Inflammatory macrophage treated with lipopolysaccharide for 1 hour (primary cell): ENCODE measurements at regions not wholly inside any gene's neighbourhood (a gene's known extent, or its start where the extent isn't known, plus 50 kb on each side); places are given as distances from the start of the nearest gene placed in this dataset.
"Not testable (repeated sequence)": the region's sequence is repeated elsewhere in the genome, so short reads cannot be mapped to it uniquely, and the experiment has no call there.

Experiments
- DNase-seq, 2 donors: peaks; one replicate each; pipeline ENCODE4 v3.0.0-alpha.2; 2020 to 2022

DNA sequence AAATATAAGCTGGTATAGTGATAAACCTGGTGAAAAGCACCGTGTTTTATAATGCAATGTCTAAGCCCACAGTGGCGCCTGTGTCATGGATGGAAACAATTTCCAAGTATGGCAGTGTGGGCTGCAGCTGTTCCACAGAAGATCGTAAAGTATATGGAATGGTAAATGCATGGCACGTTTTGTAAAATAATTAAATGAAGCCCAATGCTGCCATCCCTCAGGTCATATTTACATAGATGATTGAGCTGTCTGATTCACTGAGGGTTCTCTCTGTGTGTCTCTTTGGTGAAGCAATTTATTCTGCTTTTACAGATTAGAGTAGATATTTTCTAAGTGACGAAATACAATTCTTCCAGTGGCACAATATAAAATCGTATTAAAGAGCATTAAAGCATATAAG is 164.8 kb downstream of the ASMT start:
- no peak for DNase-seq

DNA sequence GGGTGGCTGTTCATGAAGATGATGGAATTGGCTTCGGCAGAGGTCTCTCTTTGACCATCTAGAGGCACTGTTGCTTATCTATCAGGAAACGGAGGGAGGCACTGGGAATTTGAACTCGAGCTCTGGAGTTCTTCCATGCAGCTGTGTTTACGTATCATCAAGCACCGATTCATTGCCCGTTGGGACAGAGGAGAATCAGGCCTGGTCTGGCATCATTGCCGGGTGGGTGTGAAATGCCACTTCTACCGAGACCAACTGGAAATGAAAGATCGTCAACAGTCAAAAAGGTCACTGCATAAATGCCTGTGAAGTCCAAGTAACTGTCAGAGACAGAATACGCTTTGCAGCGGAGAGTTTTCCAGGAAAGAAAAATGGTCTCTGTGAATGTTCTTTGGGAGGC is 166.9 kb downstream of the ASMT start:
- DNase-seq = no peak

DNA sequence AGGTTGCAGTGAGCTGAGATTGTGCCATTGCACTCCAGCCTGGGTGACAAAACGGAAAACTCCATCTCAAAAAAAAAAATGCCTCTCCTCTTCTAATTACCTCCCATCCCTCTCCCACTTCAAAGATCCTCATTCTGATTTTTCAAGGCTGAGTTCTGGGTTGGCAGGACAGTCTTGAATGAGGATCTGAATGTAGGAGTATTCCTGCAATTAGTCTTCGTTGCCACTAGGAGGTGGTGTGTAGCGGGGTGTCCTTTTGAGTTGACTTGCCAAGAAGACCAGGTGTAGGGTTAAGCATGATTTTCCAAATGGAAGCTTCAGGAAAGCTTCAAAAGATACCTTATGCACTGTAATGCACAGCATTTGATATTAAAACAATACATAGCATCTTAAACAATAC is 169.9 kb downstream of the ASMT start:
- no peak for DNase-seq

DNA sequence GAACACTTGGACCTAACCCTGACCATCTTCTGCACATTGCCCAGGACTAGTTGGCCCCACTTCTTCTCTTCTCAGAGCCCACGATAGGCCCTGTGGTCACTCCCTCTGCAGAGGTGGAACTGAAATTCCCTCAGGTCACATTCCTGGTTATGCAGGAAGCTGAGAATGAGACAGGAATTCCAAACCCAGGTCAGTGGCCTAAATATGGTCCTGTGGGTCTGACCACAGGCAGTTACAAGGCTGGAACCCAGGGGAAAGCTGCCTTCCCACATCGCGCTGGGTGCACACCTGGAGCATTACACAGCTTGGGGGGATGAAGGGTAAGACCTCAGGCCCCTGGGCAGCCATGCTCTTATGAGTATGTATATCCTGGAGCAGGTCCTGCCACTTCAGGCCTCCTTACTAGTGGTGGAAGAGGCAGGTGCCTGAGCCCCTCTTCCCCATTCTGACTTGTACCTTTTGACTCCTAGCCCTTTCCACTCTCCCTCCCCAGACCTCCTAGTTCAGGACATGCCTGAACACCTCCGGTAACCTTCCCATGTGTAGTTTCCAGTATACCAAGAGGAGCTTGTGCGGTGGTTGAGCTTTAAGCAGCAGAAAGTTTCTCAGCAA is 173.5 kb downstream of the ASMT start:
- DNase-seq = no peak

DNA sequence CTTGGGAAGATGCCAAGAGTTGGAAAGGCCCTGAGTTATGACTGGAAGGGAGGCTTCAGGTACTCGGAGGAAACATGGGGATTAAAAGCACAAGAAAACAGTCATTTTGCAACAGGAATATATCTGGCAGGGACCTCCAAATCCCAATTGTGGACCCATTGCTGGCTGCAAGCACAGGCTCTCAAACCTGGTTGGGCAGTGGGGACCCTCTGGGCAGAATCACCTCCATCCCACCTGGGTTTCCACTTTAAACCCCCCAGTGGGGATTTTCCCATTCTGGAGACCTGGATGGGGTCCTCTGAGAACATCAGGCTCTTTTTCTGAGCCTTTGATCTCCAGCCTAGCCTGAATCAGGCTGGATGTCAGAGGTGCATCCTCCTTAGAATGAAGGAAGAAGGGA is 177.8 kb downstream of the ASMT start:
- DNase-seq = no peak

DNA sequence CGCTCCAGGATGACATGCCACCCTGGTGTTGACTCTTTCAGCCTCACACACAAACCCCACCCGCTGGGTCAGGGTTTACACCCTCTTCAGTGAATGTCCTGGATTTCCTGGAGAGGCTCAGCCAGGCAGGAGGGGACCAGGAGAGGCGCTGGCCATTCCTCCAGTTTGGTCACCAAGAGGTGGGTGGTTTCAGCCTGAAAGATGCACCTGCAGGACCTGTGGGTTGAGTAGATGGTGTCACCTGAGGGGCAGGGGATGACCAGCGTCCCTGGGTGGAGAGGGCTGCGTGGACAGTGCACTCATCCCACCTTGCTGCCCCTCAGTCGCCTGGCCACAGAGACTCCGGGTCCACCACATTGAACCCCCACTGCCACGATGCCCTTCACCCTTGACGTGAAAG is 179.7 kb downstream of the ASMT start:
- no peak for DNase-seq

DNA sequence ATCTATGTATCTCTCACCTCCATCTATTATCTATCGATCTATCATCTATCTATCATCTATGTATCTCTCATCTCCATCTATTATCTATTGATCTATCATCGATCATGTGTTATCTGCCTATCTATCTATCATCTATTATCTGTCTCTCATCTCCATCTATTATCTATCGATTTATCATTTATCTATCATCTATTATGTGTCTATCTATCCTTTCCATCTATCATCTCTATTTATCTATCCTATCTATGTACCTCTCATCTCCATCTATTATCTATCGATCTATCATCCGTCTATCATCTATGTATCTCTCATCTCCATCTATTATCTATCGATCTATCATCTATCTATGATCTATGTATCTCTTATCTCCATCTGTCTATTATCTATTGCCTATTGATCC is 188.1 kb downstream of the ASMT start:
- no peak for DNase-seq

DNA sequence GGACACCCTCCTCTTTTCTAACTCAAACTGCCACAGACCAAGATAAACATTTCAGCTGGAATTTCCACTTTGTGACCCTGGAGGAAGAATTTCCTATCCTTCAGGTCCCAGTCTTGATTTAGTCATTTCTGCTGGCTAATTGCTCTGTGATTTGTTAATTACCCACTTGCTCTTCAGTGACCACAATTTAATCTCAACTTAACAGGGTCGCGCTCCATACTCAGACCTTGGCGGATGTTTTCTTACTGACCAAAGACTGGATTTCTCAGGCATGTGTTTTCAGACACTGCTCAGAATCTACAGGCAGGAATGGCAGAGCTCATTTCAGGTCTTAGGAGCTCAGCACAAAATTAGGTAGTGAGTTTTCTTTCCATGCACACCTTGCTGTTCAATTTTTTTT is 188.9 kb downstream of the ASMT start:
- DNase-seq = no peak

DNA sequence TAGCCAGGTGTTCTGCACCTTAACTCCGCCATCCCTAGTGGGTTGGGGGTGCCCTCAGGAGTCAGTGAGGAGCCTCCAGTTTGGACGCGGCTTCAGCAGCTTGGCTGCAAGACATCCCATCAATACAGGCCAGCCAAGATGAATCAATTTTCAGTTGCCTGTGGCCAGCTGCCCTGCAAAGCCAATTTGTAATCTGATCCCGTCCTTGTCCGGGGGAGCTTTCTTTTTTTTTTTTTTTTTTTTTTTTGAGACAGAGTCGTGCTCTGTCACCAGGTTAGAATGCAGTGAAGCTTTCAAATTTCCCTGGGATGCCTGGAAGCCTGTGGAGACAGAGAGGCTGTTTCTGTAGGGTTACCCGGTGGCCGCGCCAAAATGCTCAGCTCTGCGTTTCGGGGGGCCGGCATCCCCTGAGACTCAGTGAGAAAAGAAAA is 192.5 kb downstream of the ASMT start:
- DNase-seq = no peak

DNA sequence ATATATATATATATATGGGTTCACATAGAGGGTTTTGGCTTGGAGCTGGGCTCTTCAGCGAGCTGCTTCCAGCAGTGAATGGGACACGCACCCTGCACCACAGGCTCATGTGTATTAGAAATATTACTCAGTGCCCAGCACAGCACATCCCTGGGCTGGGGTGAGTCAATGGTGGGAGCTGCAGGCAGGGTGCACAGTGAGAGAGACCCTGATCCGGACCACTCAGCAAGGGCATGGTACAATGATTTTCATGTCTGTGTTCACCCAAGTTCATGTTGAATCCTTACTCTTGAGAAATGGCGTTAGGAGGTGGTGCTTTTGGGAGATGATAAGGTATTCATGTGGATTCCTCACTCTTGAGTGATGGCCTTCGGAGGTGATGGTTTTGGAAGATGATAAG is 194.7 kb downstream of the ASMT start:
- no peak for DNase-seq

DNA sequence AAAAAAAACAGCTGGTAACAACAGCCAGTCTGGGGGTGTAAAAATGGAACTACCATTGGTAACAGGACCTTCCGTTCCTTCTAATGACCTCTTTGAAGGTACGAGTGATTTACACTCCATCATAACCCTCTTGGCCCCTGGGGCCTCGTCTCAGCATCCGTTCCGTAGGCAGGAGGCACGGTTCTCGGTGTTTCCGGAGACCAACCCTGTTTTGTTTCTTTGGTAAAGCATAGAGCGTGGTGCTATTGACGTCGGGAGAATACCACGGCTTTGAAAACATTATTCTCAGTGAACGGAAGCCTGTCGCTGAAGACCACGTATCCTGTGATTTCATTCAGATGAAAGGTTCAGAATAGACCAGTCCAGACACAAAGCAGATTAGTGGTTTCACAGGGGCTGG is 198.9 kb downstream of the ASMT start:
- DNase-seq = no peak

DNA sequence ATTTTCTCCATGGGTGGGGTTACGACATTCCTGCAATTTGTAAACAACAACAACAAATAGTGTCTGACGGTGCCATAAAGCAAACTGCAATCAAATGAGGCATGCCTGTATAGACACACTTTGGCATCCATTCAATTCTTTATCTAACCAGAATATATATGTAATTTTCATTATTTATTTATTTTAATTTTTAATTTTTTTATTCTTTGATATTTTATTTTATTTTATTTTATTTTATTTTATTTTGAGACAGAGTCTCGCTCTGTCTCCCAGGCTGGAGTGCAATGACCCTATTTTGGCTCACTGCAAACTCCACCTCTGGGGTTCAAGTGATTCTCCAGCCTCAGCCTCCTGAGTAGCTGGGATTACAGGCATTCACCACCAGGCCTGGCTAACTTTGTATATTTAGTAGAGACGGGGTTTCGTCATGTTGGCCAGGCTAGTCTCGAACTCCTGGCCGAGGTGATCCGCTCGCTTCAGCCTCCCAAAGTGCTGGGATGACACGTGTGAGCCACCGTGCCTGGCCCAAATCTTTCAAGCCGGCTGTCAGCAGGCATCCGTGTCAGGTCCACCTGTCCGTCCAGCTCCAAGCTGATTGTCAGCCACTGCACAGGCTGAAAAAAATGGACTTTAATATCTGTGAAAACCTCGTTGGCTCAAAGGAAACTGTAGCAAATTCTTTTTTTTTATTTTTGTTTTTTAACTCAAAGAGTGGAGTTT is 200.8 kb downstream of the ASMT start:
- no peak for DNase-seq

DNA sequence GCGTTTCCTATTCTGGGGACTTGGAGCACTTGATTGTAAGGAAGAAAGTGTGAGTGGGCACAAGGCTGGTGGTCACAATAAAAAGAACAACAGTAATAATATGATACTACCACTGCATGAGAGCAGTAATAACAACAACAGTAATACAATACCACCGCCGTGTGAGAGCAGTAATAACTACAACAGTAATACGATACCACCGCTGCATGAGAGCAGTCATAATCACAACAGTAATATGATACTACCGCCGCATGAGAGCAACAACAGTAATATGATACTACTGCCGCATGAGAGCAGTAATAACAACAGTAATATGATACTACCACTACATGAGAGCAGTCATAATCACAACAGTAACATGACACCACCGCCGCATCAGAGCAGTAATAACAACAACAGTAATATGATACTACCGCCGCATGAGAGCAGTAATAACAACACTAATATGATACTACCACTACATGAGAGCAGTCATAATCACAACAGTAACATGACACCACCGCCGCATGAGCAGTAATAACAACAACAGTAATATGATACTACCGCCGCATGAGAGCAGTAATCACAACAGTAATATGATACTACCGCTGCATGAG is 201.6 kb downstream of the ASMT start:
- not testable (repeated sequence) for DNase-seq

DNA sequence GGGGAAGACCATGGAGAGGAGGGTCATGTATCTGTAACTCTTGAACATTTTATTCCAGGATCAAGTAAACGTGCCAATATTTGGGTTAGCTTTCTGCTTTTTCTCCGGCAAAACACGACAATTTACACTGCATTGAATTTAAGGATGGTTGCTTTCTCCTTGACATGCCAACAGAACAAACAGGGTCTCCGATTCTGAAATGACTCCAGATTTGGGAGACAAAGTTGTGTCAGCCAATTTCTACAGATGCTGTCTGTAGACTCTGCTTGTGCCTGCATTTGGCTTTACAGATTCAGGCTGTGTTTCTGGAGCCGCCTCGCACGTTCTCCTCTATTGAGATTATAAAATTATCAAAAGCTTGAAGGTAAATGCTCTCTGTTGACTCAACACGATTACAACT is 207.0 kb downstream of the ASMT start:
- no peak for DNase-seq

DNA sequence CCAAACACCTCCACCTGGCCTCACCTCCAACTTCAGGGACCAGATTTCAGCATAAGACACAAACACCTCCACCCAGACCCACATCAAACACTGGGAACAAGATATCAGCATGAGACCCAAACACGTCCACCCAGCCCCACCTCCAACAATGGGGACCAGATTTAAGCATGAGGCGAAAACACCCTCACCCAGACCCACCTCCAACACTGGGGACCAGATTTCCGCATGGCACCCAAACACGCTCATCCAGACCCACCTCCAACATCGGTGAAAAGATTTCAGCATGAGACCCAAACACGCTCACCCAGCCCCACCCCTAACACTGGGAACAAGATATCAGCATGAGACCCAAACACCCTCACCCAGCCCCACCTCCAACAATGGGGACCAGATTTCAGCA is 210.0 kb downstream of the ASMT start:
- DNase-seq = no peak

DNA sequence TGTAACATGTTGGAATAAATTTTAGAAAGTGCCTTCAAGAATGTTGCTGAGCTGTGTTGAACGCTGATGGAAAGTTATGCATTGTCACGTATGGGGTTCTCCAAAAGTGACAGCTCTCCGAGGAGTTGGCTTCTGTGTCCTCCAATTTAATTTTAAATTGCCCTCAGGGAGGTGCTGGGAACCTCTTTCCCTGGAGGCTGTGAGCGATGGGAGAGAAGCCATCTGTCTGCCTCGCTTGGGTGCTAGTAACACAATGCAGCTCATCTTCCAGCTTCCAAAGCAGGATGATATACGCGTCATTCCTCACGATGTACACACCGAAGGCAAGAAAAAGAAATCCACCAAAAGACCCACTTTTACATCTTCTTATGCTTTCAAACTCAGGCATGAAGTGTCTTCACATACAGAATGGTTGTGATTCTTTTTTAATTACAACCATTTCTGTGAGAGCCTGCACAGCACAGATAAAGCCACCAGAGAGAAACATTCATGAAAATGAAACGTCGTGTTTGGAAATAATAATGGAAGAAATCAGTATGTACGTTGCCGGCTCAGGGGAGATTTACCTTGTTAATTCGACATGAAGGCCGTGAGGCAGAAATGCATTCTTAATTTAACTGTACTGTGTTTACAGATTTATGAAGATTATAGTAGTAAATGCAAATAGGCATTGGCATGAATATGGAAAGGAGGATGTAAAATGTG is 218.9 kb downstream of the ASMT start:
- DNase-seq = no peak

DNA sequence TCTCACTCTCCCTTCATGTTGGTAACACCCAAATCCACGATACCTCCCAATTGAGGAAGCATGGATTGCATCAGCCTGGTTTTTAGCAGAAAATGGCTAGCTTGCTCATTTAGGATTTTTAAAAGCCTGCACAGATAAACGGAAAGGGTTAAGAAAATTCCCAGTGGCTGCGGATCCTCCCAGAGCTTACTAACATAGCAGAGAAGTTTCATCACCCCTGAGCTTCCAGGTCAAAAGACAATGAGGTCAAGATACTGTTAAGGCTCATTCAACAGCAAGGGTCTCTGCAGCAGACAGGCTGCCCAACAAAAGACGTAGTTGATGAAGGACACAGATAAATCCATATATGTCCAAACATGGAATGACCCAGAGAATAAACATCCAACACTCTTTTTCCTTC is 220.2 kb downstream of the ASMT start:
- DNase-seq = no peak

DNA sequence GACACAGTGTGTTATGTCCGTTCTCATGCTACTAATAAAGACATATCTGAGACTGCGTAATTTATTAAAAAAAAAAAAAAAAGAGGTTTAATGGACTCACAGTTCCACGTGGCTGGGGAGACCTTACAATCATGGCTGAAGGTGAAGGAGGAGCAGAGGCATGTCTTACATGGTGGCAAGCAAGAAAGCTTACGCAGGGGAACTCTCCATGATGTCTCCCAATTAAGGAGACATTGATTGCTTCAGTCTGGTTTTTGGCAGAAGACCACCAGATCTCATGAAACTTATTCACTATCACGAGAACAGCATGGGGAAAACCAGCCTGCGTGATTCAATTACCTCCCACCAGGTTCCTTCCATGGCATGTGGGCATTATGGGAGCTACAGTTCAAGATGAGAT is 221.8 kb downstream of the ASMT start:
- no peak for DNase-seq

DNA sequence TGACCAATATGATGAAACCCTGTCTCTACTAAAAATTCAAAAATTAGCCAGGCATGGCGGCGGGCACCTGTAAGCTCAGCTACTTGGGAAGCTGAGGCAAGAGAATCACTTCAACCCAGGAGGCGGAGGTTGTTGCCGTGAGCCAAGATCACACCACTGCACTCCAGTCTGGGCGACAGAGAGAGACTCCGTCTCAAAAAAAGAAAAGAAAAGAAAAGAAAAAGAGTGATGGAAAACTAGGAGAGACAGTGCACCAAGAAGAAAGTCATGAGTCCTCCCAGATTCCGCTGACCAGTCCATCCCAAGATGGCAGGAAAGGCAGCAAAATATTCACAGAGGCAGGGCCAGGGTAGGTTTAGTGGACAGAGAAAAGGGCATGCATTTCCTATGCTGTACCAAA is 226.9 kb downstream of the ASMT start:
- DNase-seq = no peak

DNA sequence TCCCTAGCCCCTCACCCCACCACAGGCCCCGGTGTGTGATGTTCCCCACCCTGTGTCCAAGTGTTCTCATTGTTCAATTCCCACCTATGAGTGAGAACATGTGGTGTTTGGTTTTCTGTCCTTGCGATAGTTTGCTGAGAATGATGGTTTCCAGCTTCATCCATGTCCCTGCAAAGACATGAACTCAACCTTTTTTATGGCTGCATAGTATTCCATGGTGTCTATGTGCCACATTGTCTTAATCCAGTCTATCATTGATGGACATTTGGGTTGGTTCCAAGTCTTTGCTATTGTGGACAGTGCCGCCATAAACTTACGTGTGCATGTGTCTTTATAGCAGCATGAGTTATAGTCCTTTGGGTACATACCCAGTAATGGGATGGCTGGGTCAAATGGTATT is 232.1 kb downstream of the ASMT start:
- DNase-seq = not testable (repeated sequence)

DNA sequence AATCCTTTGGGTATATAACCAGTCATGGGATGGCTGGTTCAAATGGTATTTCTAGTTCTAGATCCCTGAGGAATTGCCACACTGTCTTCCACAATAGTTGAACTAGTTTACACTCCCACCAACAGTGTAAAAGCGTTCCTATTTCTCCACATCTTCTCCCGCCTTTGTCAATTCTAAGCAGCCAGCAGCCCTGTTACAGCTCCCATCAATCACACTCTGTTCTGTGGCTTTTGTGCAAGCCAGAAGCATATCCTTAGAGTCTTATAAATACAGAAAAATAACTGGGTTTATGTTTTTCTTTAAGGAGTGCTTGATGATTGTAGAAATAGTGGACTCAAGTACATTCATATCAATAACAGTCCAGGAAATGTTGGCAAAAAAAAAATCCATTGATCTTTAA is 232.9 kb downstream of the ASMT start:
- not testable (repeated sequence) for DNase-seq

DNA sequence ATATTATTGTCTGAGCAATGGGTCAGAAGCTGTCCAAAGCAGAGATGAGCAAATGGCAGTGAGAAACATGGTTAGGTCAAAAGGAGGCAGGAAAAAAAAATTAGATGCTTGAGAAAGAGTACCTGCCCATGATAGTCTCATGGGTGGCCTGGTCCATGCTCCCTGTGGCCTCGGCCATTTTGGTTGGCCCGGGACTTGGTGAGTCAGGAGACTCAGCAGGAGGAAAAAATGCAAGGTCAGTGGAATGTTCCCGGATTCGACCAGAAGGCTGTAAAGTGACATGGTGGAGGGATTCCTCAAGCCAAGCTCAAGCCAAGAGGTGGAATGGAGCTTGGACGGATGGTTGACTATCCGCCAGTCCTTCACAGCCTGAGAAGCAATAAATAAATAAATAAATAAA is 236.7 kb downstream of the ASMT start:
- DNase-seq = no peak

DNA sequence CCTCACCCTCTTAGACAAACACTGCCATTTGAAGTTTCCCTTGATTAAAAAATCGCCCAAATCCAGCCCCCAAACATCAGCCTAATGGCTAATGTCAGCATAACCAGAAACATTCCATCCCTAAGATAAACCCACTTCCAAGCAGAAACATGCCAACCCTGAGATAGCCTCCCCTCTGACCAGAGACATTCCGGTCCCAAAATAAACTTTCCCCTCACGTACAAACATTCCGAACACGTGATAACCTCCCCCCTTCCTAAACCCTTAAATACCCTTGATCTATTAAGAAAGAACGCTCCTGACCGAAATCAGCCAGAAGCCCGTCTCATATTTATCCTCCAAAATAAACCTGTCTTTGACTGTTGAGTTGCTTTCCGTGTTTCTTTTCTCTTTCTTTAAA is 237.2 kb downstream of the ASMT start:
- no peak for DNase-seq

DNA sequence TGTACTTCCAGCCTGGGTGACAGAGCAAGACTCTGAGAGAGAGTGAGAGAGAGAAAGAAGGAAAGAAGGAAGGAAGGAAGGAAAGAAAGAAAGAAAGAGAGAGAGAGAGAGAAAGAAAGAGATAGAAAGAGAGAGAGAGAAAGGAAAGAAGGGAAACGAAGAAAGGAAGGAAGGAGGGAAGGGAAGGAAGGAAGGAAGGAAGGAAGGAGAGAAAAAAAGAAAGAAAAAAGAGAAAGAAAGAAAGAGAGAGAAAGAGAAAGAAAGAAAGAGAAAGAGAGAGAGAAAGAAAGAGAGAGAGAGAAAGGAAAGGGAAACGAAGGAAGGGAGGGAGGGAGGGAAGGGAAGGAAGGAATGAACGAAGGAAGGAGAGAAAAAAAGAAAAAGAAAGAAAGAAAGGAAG is 238.6 kb downstream of the ASMT start:
- DNase-seq = no peak
